ENCODE measurements at regions not wholly inside any gene's neighbourhood (a gene's known extent, or its start where the extent isn't known, plus 50 kb on each side); places are given as distances from the start of the nearest gene placed in this dataset.

DNA sequence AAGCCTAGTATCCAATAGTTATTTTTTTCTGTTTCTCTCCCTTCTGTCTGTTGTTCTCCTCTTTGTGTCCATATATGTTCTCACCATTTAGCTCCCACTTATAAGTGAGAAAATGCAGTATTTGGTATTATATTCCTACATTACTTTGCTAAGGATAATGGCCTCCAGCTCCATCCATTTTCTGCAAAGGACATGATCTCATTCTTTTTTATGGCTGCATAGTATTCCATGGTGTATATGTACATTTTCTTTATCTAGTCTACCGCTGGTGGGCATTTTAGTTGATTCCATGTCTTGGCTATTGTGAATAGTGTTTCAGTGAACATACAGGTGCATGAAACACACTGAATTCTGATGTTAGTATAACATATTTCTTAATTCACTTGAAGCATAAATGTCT lies 348.9 kb upstream of the TRPC7 start:
- H3K4me1 ChIP-seq = no peaks in the 10 kb centered on the region
- WGBS, 2 donors = 92 to 94% methylated on average over 1 of the region's 1 CpG
- no peak for DNase-seq (ENCODE audit: low spot score in 2 of 2)
- no peak for TF ChIP-seq EP300 (IDR thresholded peaks at IDR 0.05)
- TF ChIP-seq, protein P1, sequence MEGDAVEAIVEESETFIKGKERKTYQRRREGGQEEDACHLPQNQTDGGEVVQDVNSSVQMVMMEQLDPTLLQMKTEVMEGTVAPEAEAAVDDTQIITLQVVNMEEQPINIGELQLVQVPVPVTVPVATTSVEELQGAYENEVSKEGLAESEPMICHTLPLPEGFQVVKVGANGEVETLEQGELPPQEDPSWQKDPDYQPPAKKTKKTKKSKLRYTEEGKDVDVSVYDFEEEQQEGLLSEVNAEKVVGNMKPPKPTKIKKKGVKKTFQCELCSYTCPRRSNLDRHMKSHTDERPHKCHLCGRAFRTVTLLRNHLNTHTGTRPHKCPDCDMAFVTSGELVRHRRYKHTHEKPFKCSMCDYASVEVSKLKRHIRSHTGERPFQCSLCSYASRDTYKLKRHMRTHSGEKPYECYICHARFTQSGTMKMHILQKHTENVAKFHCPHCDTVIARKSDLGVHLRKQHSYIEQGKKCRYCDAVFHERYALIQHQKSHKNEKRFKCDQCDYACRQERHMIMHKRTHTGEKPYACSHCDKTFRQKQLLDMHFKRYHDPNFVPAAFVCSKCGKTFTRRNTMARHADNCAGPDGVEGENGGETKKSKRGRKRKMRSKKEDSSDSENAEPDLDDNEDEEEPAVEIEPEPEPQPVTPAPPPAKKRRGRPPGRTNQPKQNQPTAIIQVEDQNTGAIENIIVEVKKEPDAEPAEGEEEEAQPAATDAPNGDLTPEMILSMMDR (IDR thresholded peaks at IDR 0.05) = no peak
- TF ChIP-seq POLR2A (IDR thresholded peaks at IDR 0.05) = no peak
- H3K27me3 ChIP-seq = no peaks in the 10 kb centered on the region
- no peaks in the 10 kb centered on the region for H3K36me3 ChIP-seq
- H3K4me3 ChIP-seq = no peak overlapping the region
- no peaks in the 10 kb centered on the region for H3K9me3 ChIP-seq
- H3K27ac ChIP-seq = no peak overlapping the region

DNA sequence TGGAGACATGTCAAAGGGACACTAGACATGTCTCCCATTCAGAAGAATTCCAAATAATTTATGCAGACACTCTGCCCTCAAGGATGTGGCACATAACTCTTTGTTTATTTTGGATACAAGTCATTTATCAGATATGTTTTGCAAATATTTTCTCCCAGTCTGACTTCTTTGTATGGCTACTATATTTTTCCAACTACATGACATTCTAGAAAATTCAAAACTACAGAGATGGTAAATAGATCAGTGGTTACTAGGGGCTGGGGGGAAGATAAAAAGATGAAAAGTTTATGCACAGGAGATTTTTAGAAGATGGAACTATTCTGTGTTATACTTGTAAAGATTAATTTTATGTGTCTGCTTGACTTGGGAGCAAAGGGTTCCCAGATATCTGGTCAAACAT lies 347.3 kb upstream of the TRPC7 start:
- H3K27me3 ChIP-seq = no peaks in the 10 kb centered on the region
- no peak for DNase-seq (ENCODE audit: low spot score in 2 of 2)
- H3K9me3 ChIP-seq = no peaks in the 10 kb centered on the region
- H3K36me3 ChIP-seq = no peaks in the 10 kb centered on the region
- H3K27ac ChIP-seq = no peak overlapping the region
- TF ChIP-seq, protein P1 (IDR thresholded peaks at IDR 0.05) = no peak
- TF ChIP-seq EP300 (IDR thresholded peaks at IDR 0.05) = no peak
- TF ChIP-seq POLR2A (IDR thresholded peaks at IDR 0.05) = no peak
- no peak overlapping the region for H3K4me3 ChIP-seq
- H3K4me1 ChIP-seq = no peaks in the 10 kb centered on the region

DNA sequence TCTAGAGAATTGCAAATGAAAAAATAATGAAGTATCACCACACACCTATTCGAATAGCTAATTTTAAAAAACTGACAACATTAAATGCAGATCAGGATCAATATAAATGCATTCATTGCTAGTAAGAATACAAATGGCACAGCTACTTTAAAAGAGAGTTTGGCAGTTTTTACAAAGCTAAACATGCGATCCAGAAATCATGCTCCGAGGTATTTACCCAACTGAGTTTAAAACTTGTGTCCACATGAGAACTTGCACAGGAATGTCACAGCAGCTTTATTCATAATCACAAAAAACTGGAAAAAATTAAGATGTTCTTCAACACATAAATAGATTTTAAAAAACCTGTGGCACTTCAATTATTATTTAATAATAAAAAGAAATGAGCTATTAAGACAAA lies 345.5 kb upstream of the TRPC7 start:
- no peaks in the 10 kb centered on the region for H3K36me3 ChIP-seq
- H3K27me3 ChIP-seq = no peaks in the 10 kb centered on the region
- no peak for DNase-seq (ENCODE audit: low spot score in 2 of 2)
- H3K9me3 ChIP-seq = no peaks in the 10 kb centered on the region
- 83 to 90% methylated on average over 3 of the region's 3 CpGs for WGBS, 2 donors
- no peak overlapping the region for H3K27ac ChIP-seq
- no peak overlapping the region for H3K4me3 ChIP-seq
- TF ChIP-seq POLR2A (IDR thresholded peaks at IDR 0.05) (no peak), EP300 (IDR thresholded peaks at IDR 0.05) (no peak)
- TF ChIP-seq, protein P1 (IDR thresholded peaks at IDR 0.05) = no peak
- H3K4me1 ChIP-seq = no peaks in the 10 kb centered on the region

DNA sequence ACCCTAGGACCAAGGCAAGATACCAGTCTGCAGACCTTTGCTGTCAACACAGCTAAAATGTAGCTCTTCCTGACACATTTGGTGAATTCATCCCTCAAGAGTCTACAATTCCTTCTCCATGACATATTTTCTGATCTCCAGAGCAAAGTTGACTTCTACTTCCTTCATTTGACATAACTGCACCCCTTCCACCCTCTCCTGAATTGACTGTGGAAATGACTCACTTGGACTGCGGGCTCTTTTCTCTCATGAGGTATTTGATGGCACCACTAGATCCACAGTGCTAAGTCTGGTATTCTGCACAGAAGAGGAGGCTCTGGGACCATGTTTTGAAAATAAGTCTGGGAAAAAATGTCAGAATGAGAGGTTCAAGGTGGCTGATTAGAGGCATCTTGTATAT lies 338.4 kb upstream of the TRPC7 start:
- DNase-seq (ENCODE audit: low spot score in 2 of 2) = no peak
- no peak overlapping the region for H3K27ac ChIP-seq
- no peaks in the 10 kb centered on the region for H3K9me3 ChIP-seq

DNA sequence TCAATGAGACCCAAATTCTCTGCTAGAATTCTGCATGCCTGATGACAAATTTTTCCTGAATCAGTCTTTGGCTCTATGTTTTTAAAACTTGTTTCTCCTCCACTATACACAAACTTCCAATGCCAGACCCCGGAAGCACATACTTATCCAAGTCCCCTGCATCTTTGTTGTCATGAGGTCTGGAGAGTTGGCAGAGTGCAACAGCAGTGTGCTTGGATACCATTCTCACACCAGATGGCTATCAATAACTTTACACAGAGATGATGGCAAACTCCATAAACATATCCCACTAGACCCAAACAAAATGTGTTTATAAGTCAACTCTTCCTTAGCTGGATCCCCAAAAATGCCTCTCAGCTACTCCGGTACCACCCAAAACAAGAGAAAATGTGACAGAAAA lies 337.7 kb upstream of the TRPC7 start:
- Histone ChIP-seq H3K4me1 (no peaks in the 10 kb centered on the region), H3K27me3 (no peaks in the 10 kb centered on the region), H3K9me3 (no peaks in the 10 kb centered on the region), H3K27ac (no peak overlapping the region), H3K4me3 (no peak overlapping the region), H3K36me3 (no peaks in the 10 kb centered on the region)
- DNase-seq (ENCODE audit: low spot score in 2 of 2) = no peak
- 90 to 91% methylated on average over 2 of the region's 2 CpGs for WGBS, 2 donors
- TF ChIP-seq POLR2A (IDR thresholded peaks at IDR 0.05) = no peak
- TF ChIP-seq, protein P1 (IDR thresholded peaks at IDR 0.05) = no peak

More for the DNA sequence above, 338.4 kb upstream of the TRPC7 start:
- H3K4me1 ChIP-seq = no peaks in the 10 kb centered on the region
- TF ChIP-seq, protein P1 (IDR thresholded peaks at IDR 0.05) = no peak
- 88 to 92% methylated on average over 1 of the region's 1 CpG for WGBS, 2 donors
- no peak overlapping the region for H3K4me3 ChIP-seq
- H3K27me3 ChIP-seq = no peaks in the 10 kb centered on the region
- H3K36me3 ChIP-seq = no peaks in the 10 kb centered on the region

Measured in tibial nerve (tissue), 4 donors.